Neuronal stem cell (in vitro differentiated cells): ENCODE measurements at regions not wholly inside any gene's neighbourhood (a gene's known extent, or its start where the extent isn't known, plus 50 kb on each side); places are given as distances from the start of the nearest gene placed in this dataset.

ENCODE experiments used
- DNase-seq: peaks from one replicate; pipeline ENCODE4 v3.0.0-alpha.2; 2013; ENCODE audit warnings: low spot score
- H2AFZ ChIP-seq: one replicate; pipeline ENCODE4 v1.6.1; 2013; ENCODE audit warnings: mild to moderate bottlenecking, low read length, inconsistent platforms
- H2AK5ac ChIP-seq: 2 replicates; pipeline ENCODE4 v1.6.1; 2013; ENCODE audit warnings: low read depth, mild to moderate bottlenecking, inconsistent platforms, low read length, moderate library complexity, mixed read lengths
- H2BK120ac ChIP-seq: 2 replicates; pipeline ENCODE4 v1.6.1; 2013; ENCODE audit warnings: low read depth, mild to moderate bottlenecking, inconsistent platforms, low read length, moderate library complexity, mixed read lengths
- H2BK12ac ChIP-seq: one replicate; pipeline ENCODE4 v1.6.1; 2013; ENCODE audit warnings: low read length, inconsistent platforms
- H2BK15ac ChIP-seq: 2 replicates; pipeline ENCODE4 v1.6.1; 2013; ENCODE audit warnings: mild to moderate bottlenecking, low read length, inconsistent platforms, mixed read lengths
- H2BK5ac ChIP-seq: one replicate; pipeline ENCODE4 v1.6.1; 2013; ENCODE audit warnings: inconsistent platforms, mild to moderate bottlenecking, low read length, moderate library complexity
- H3K14ac ChIP-seq: one replicate; pipeline ENCODE4 v1.6.1; 2013; ENCODE audit warnings: low read length, inconsistent platforms
- H3K18ac ChIP-seq: 2 replicates; pipeline ENCODE4 v1.6.1; 2013; ENCODE audit warnings: low read length, inconsistent platforms
- H3K23ac ChIP-seq: 2 replicates; pipeline ENCODE4 v1.6.1; 2013; ENCODE audit warnings: low read depth, mild to moderate bottlenecking, mixed read lengths, low read length, inconsistent platforms; ENCODE audit not compliant: poor library complexity
- H3K27ac ChIP-seq: replicated peaks from 3 replicates; pipeline ENCODE4 v1.5.1; 2013; ENCODE audit warnings: low read length, inconsistent platforms
- H3K27me3 ChIP-seq, 3 experiments: 2 replicates each; pipeline ENCODE4 v1.6.1; 2013; ENCODE audit warnings: low read length in 3 of 3, mild to moderate bottlenecking in 2 of 3, inconsistent platforms in 1 of 3, low read depth in 1 of 3, mixed read lengths in 1 of 3, moderate library complexity in 1 of 3; ENCODE audit not compliant: control insufficient read depth in 3 of 3, insufficient read depth in 3 of 3
- H3K36me3 ChIP-seq, 2 donors: replicated peaks in 1 of 2; 2 replicates each; pipeline ENCODE4 v1.6.1; 2013; ENCODE audit warnings: low read length in 2 of 2; ENCODE audit not compliant: control insufficient read depth in 2 of 2, insufficient read depth in 2 of 2
- H3K4ac ChIP-seq: 2 replicates; pipeline ENCODE4 v1.6.1; 2013; ENCODE audit warnings: inconsistent platforms, mild to moderate bottlenecking, low read length, moderate library complexity
- H3K4me1 ChIP-seq, 2 donors: 1 replicate in 1 of 2; 2 replicates in 1 of 2; pipeline ENCODE4 v1.6.1; 2013; ENCODE audit warnings: low read length in 2 of 2, low read depth in 1 of 2; ENCODE audit not compliant: control insufficient read depth in 2 of 2, insufficient read depth in 1 of 2
- H3K4me2 ChIP-seq: one replicate; pipeline ENCODE4 v1.6.1; 2013; ENCODE audit warnings: mild to moderate bottlenecking, low read length, inconsistent platforms; ENCODE audit not compliant: insufficient read depth, poor library complexity, severe bottlenecking
- H3K4me3 ChIP-seq, 2 donors: 2 replicates each; pipeline ENCODE4 v1.5.1; 2013; ENCODE audit warnings: low read length in 2 of 2, mild to moderate bottlenecking in 2 of 2, inconsistent platforms in 1 of 2, moderate library complexity in 1 of 2
- H3K79me1 ChIP-seq: one replicate; pipeline ENCODE4 v1.6.1; 2013; ENCODE audit warnings: low read depth, mild to moderate bottlenecking, inconsistent platforms, low read length, moderate library complexity
- H3K9ac ChIP-seq: one replicate; pipeline ENCODE4 v1.6.1; 2013; ENCODE audit warnings: mild to moderate bottlenecking, low read depth, low read length, inconsistent platforms; ENCODE audit not compliant: poor library complexity
- H3K9me3 ChIP-seq, 2 donors: replicated peaks in 1 of 2; 2 replicates each; pipeline versions ENCODE3 to v1.6.1; 2013; ENCODE audit warnings: low read length in 2 of 2, mild to moderate bottlenecking in 2 of 2, inconsistent platforms in 1 of 2, low read depth in 1 of 2, mixed read lengths in 1 of 2, moderate library complexity in 1 of 2; ENCODE audit not compliant: control insufficient read depth in 2 of 2, insufficient read depth in 1 of 2
- H4K8ac ChIP-seq: one replicate; pipeline ENCODE4 v1.6.1; 2013; ENCODE audit warnings: low read depth, mild to moderate bottlenecking, inconsistent platforms, low read length, moderate library complexity
- H4K91ac ChIP-seq: one replicate; pipeline ENCODE4 v1.6.1; 2013; ENCODE audit warnings: low read length, low read depth, mild to moderate bottlenecking, inconsistent platforms; ENCODE audit not compliant: poor library complexity
- WGBS, 2 donors: extraction: QIAGEN DNeasy Blood & Tissue Kit; methylation state at CpG; one replicate each; pipeline ENCODE4 v1.1.7; 2013; ENCODE audit warnings: missing lambda C conversion rate in 2 of 2, mixed read lengths in 1 of 2; ENCODE audit not compliant: insufficient read length in 2 of 2, insufficient replicate concordance in 1 of 2; ENCODE audit errors: extremely low coverage in 2 of 2; 5-methylcytosine and 5-hydroxymethylcytosine counted together

GRCh38 chr15:95528920-95529319, 801.6 kb upstream of the NR2F2 start:
- no peak overlapping the region for H3K9ac ChIP-seq
- no peak overlapping the region for H2AK5ac ChIP-seq
- H2BK15ac ChIP-seq: no peak overlapping the region
- H3K27me3 ChIP-seq: no peaks in the 10 kb centered on the region
- no peaks in the 10 kb centered on the region for H3K79me1 ChIP-seq
- H3K36me3 ChIP-seq: no peaks in the 10 kb centered on the region
- no peak overlapping the region for H4K91ac ChIP-seq
- H3K23ac ChIP-seq: no peak overlapping the region
- no peak overlapping the region for H2BK12ac ChIP-seq
- H3K4me1 ChIP-seq: no peaks in the 10 kb centered on the region
- no peak overlapping the region for H3K4ac ChIP-seq
- H3K4me3 ChIP-seq: no peak overlapping the region
- H3K4me2 ChIP-seq: no peak overlapping the region
- H2BK5ac ChIP-seq: no peak overlapping the region
- H3K27ac ChIP-seq: no peak overlapping the region
- H3K14ac ChIP-seq: no peak overlapping the region
- no peak for DNase-seq
- no peak overlapping the region for H3K18ac ChIP-seq
- no peak overlapping the region for H4K8ac ChIP-seq
- WGBS, 2 donors: no CpG with 5 or more reads among the region's 3 CpGs
- H2AFZ ChIP-seq: no peak overlapping the region
- H3K9me3 ChIP-seq: peaks cover 0 to 7% of the 10 kb centered on the region in 2 donors
- no peak overlapping the region for H2BK120ac ChIP-seq

- Histone ChIP-seq H3K4me2 (no peak overlapping the region), H3K14ac (no peak overlapping the region), H4K8ac (no peak overlapping the region), H3K27ac (no peak overlapping the region), H3K23ac (no peak overlapping the region), H4K91ac (no peak overlapping the region), H2BK120ac (no peak overlapping the region), H3K79me1 (no peaks in the 10 kb centered on the region), H3K27me3 (no peaks in the 10 kb centered on the region), H2AFZ (no peak overlapping the region), H2AK5ac (no peak overlapping the region), H3K4me1 (no peaks in the 10 kb centered on the region), H3K9me3 (no peaks in the 10 kb centered on the region), H3K4me3 (no peak overlapping the region), H2BK5ac (no peak overlapping the region), H2BK12ac (no peak overlapping the region), H2BK15ac (no peak overlapping the region), H3K36me3 (no peaks in the 10 kb centered on the region), H3K18ac (no peak overlapping the region), H3K9ac (no peak overlapping the region), H3K4ac (no peak overlapping the region)
- no CpG with 5 or more reads among the region's 11 CpGs for WGBS, 2 donors
- DNase-seq: no peak
These were observed 793.9 kb upstream of the NR2F2 start for GRCh38 chr15:95536638-95537037.

GRCh38 chr15:95538693-95539092, 791.8 kb upstream of the NR2F2 start:
- H3K9ac ChIP-seq: no peak overlapping the region
- H3K9me3 ChIP-seq: no peaks in the 10 kb centered on the region
- H3K4me1 ChIP-seq: peaks cover 0 to 2% of the 10 kb centered on the region in 2 donors
- no peak overlapping the region for H3K4ac ChIP-seq
- H2BK5ac ChIP-seq: no peak overlapping the region
- H3K14ac ChIP-seq: no peak overlapping the region
- H2AFZ ChIP-seq: no peak overlapping the region
- H3K18ac ChIP-seq: no peak overlapping the region
- H4K91ac ChIP-seq: no peak overlapping the region
- H3K36me3 ChIP-seq: no peaks in the 10 kb centered on the region
- H3K23ac ChIP-seq: no peak overlapping the region
- H2AK5ac ChIP-seq: no peak overlapping the region
- no peak overlapping the region for H3K4me2 ChIP-seq
- no peak overlapping the region for H2BK120ac ChIP-seq
- H3K27me3 ChIP-seq: no peaks in the 10 kb centered on the region
- H2BK12ac ChIP-seq: no peak overlapping the region
- no peak overlapping the region for H4K8ac ChIP-seq
- H3K4me3 ChIP-seq: no peak overlapping the region
- no peaks in the 10 kb centered on the region for H3K79me1 ChIP-seq
- H2BK15ac ChIP-seq: no peak overlapping the region
- no CpG with 5 or more reads among the region's 5 CpGs for WGBS, 2 donors
- H3K27ac ChIP-seq: no peak overlapping the region
- DNase-seq: no peak

- no peak overlapping the region for H3K23ac ChIP-seq
- H2BK15ac ChIP-seq: no peak overlapping the region
- no peak overlapping the region for H4K8ac ChIP-seq
- no peak overlapping the region for H4K91ac ChIP-seq
- H3K27me3 ChIP-seq: no peaks in the 10 kb centered on the region
- no peak overlapping the region for H3K9ac ChIP-seq
- H3K14ac ChIP-seq: no peak overlapping the region
- no peak for DNase-seq
- H3K4me1 ChIP-seq: peaks cover 1 to 2% of the 10 kb centered on the region in 2 donors
- H2AK5ac ChIP-seq: no peak overlapping the region
- H2AFZ ChIP-seq: peak overlapping the region; percentile 42
- no peak overlapping the region for H3K18ac ChIP-seq
- H3K36me3 ChIP-seq: no peaks in the 10 kb centered on the region
- no CpG with 5 or more reads among the region's 7 CpGs for WGBS, 2 donors
- H2BK120ac ChIP-seq: no peak overlapping the region
- no peak overlapping the region for H3K4ac ChIP-seq
- no peaks in the 10 kb centered on the region for H3K79me1 ChIP-seq
- H2BK5ac ChIP-seq: no peak overlapping the region
- H3K27ac ChIP-seq: no peak overlapping the region
- no peak overlapping the region for H3K4me2 ChIP-seq
- no peak overlapping the region for H3K4me3 ChIP-seq
- no peak overlapping the region for H2BK12ac ChIP-seq
- no peaks in the 10 kb centered on the region for H3K9me3 ChIP-seq
These were observed 789.2 kb upstream of the NR2F2 start for GRCh38 chr15:95541301-95541700.
